ENCODE measurements at regions not wholly inside any gene's neighbourhood (a gene's known extent, or its start where the extent isn't known, plus 50 kb on each side); places are given as distances from the start of the nearest gene placed in this dataset.

DNA sequence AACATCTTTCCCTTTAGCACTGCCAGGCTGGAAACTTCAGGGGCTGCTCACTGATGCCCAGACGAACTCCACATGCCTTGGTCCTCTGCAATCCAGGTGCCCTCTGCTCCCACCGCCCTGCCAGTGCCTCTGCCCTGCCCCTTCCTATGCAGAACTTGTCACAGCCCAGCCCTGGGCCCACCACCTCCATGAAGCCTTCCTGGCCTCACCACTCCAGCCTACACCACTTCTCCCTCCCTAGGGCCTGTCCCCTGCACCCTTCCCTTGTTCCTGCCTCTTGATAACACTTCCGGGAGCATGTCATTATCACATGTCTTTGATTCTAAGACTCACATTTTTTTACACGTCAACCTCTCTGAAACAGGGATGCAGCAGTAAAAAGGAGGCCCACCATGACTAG, 627.2 kb downstream of the UQCRFS1 start:
- Histone ChIP-seq H3K36me3 (replicated peaks in 1 of 2; ENCODE audit: insufficient read depth in 1 of 2, low read depth in 2 of 2) (no peaks in the 10 kb centered on the region), H3K4me1 (peaks cover 9% of the 10 kb centered on the region), H3K9me3 (no peaks in the 10 kb centered on the region), H3K27me3 (no peaks in the 10 kb centered on the region), H3K4me3 (no peak overlapping the region), H3K27ac (no peak overlapping the region)
- TF ChIP-seq, protein P1, sequence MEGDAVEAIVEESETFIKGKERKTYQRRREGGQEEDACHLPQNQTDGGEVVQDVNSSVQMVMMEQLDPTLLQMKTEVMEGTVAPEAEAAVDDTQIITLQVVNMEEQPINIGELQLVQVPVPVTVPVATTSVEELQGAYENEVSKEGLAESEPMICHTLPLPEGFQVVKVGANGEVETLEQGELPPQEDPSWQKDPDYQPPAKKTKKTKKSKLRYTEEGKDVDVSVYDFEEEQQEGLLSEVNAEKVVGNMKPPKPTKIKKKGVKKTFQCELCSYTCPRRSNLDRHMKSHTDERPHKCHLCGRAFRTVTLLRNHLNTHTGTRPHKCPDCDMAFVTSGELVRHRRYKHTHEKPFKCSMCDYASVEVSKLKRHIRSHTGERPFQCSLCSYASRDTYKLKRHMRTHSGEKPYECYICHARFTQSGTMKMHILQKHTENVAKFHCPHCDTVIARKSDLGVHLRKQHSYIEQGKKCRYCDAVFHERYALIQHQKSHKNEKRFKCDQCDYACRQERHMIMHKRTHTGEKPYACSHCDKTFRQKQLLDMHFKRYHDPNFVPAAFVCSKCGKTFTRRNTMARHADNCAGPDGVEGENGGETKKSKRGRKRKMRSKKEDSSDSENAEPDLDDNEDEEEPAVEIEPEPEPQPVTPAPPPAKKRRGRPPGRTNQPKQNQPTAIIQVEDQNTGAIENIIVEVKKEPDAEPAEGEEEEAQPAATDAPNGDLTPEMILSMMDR (IDR thresholded peaks at IDR 0.05) = no peak
- TF ChIP-seq POLR2A (IDR thresholded peaks at IDR 0.05) = no peak
- WGBS, 2 donors = 52 to 54% methylated on average over 4 of the region's 4 CpGs
- no peak for DNase-seq
- intact Hi-C loops (cut with DNase I) = no loop called here
- ATAC-seq = no peak

DNA sequence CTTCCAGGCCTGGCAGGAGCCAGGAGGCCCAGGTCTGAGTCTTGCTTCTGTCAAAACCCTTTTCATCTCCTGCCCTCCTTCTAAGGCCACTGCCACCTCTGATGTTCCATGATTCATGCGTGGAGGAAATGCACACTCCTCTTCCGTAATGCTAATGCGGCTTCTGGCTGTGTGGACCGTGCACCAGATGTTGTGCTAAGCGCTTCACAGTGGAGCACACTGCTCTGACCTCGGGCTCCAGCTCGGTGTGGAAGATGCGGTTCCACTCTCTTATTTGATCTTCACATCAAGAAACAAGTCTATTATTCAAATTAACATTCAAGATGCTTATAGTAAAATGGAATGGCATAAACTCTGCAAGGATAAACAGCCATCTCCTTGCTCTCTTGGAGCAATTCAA, 629.2 kb downstream of the UQCRFS1 start:
- Histone ChIP-seq H3K9me3 (no peaks in the 10 kb centered on the region), H3K27me3 (no peaks in the 10 kb centered on the region), H3K4me3 (no peak overlapping the region), H3K36me3 (replicated peaks in 1 of 2; ENCODE audit: insufficient read depth in 1 of 2, low read depth in 2 of 2) (no peaks in the 10 kb centered on the region), H3K27ac (no peak overlapping the region), H3K4me1 (no peaks in the 10 kb centered on the region)
- ATAC-seq (no peak), DNase-seq (no peak)
- 84 to 87% methylated on average over 8 of the region's 8 CpGs for WGBS, 2 donors
- TF ChIP-seq, protein P1 (IDR thresholded peaks at IDR 0.05) = no peak
- TF ChIP-seq POLR2A (IDR thresholded peaks at IDR 0.05) = no peak
- intact Hi-C loops (cut with DNase I) = no loop called here

DNA sequence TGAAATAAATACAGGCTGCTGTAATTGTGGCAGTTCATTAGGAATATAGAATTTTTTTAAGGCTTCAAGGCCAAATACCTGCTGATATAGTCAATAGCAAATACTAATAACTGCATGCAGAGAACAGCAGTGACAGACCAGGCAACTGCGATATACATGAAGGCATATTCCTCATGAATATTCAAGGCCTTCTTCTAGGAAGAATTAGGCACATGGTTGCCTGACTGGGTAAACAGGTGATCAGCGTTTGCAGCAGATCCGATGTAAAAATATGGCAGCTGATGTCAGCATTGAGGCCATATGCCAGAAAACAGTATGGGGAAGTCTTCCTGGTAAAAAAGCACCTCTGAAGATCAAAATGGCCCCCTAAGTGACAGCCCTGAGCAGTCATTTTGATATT, 629.7 kb downstream of the UQCRFS1 start:
- intact Hi-C loops (cut with DNase I) = no loop called here
- ATAC-seq = no peak
- no peaks in the 10 kb centered on the region for H3K36me3 ChIP-seq (replicated peaks in 1 of 2; ENCODE audit: insufficient read depth in 1 of 2, low read depth in 2 of 2)
- DNase-seq = no peak
- no peaks in the 10 kb centered on the region for H3K27me3 ChIP-seq
- H3K27ac ChIP-seq = no peak overlapping the region
- no peaks in the 10 kb centered on the region for H3K9me3 ChIP-seq
- no peak overlapping the region for H3K4me3 ChIP-seq
- TF ChIP-seq POLR2A (IDR thresholded peaks at IDR 0.05) = no peak
- no peaks in the 10 kb centered on the region for H3K4me1 ChIP-seq
- 64 to 65% methylated on average over 3 of the region's 3 CpGs for WGBS, 2 donors

DNA sequence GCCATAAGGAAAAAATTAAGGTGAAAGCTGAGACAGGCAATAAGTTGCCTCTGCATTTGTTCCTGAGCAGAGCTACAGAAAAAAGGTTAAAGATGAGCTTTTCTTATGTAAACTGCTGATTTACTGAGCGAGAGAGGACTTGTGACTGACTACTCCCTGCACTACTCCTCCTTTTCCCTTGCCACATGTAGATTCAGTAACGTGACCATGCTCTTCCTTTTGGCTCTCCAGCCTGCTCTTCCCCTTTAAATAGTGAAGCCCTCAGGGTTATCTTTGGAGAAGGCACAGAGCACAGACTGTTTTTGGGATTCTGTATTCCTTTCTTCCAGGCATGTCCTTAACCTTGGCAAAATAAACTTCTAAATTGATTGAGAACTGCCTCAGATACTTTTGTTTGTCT, 630.2 kb downstream of the UQCRFS1 start:
- Histone ChIP-seq H3K4me3 (no peak overlapping the region), H3K27ac (no peak overlapping the region), H3K27me3 (no peaks in the 10 kb centered on the region), H3K9me3 (no peaks in the 10 kb centered on the region), H3K4me1 (no peaks in the 10 kb centered on the region), H3K36me3 (replicated peaks in 1 of 2; ENCODE audit: insufficient read depth in 1 of 2, low read depth in 2 of 2) (no peaks in the 10 kb centered on the region)
- TF ChIP-seq, protein P1 (IDR thresholded peaks at IDR 0.05) = no peak
- no peak for TF ChIP-seq POLR2A (IDR thresholded peaks at IDR 0.05)
- intact Hi-C loops (cut with DNase I) = no loop called here
- ATAC-seq = no peak
- 54 to 64% methylated on average over 2 of the region's 2 CpGs for WGBS, 2 donors
- no peak for DNase-seq

DNA sequence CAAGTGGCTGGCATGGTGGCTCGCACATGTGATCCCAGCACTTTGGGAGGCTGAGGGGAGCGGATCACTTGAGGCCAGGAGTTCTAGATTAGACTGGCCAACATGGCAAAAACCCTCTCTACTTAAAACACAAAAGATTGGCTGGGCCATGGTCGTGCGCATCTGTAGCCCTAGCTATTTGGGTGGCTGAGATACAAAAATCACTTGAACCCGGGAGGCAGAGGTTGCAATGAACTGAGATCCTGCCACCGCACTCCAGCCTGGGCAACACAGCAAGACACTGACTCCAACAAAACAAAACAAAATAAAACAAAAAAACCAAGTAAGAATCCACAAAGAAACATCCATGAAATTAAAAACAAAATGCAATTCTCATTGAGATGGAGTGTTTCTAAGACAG, 630.6 kb downstream of the UQCRFS1 start:
- Histone ChIP-seq H3K4me3 (no peak overlapping the region), H3K9me3 (no peaks in the 10 kb centered on the region), H3K4me1 (no peaks in the 10 kb centered on the region), H3K27me3 (no peaks in the 10 kb centered on the region), H3K36me3 (replicated peaks in 1 of 2; ENCODE audit: insufficient read depth in 1 of 2, low read depth in 2 of 2) (no peaks in the 10 kb centered on the region), H3K27ac (no peak overlapping the region)
- ATAC-seq = no peak
- intact Hi-C loops (cut with DNase I) = no loop called here
- 85 to 89% methylated on average over 6 of the region's 6 CpGs for WGBS, 2 donors
- TF ChIP-seq POLR2A (IDR thresholded peaks at IDR 0.05) = no peak
- TF ChIP-seq, protein P1 (IDR thresholded peaks at IDR 0.05) = no peak
- DNase-seq = no peak
